ENCODE measurements at regions not wholly inside any gene's neighbourhood (a gene's known extent, or its start where the extent isn't known, plus 50 kb on each side); places are given as distances from the start of the nearest gene placed in this dataset.

GRCh38 chr5:106303911-106304310 is 1366.8 kb downstream of the EFNA5 start:
- Histone ChIP-seq H3K9ac (ENCODE audit: insufficient read depth in 1 of 2, low read length in 2 of 2) (no peak overlapping the region), H3K4me1 (ENCODE audit: control insufficient read depth in 5 of 5, insufficient read depth in 5 of 5, low read length in 5 of 5) (no peaks in the 10 kb centered on the region)
- no peak for TF ChIP-seq CTCF (IDR thresholded peaks at IDR 0.05; ENCODE audit: control extremely low read depth, extremely low read depth)

GRCh38 chr5:106292654-106293053 is 1378.1 kb downstream of the EFNA5 start:
- H3K36me3 ChIP-seq (ENCODE audit: control insufficient read depth in 4 of 4, insufficient read depth in 4 of 4, low read length in 4 of 4): no peaks in the 10 kb centered on the region
- H3K9me3 ChIP-seq (ENCODE audit: control insufficient read depth in 4 of 4, insufficient read depth in 3 of 4, low read length in 3 of 4): no peaks in the 10 kb centered on the region
- ATAC-seq (ENCODE audit: insufficient read depth, low FRiP score) (no peak), DNase-seq (no peak)
- no peak overlapping the region for H3K4me3 ChIP-seq
- 26 to 47% methylated on average over 2 of the region's 2 CpGs for WGBS, 2 donors
- no peak for TF ChIP-seq CTCF (IDR thresholded peaks at IDR 0.05; ENCODE audit: control extremely low read depth, extremely low read depth)
- no peaks in the 10 kb centered on the region for H3K4me1 ChIP-seq (ENCODE audit: control insufficient read depth in 5 of 5, insufficient read depth in 5 of 5, low read length in 5 of 5)
- no peak overlapping the region for H3K27ac ChIP-seq (ENCODE audit: low read depth in 1 of 2, low read length in 1 of 2)
- H3K9ac ChIP-seq (ENCODE audit: insufficient read depth in 1 of 2, low read length in 2 of 2): no peak overlapping the region
- no peaks in the 10 kb centered on the region for H3K27me3 ChIP-seq (ENCODE audit: control insufficient read depth in 3 of 3, insufficient read depth in 3 of 3, low read length in 2 of 3)

More at GRCh38 chr5:106303911-106304310, 1366.8 kb downstream of the EFNA5 start:
- 86 to 90% methylated on average over 2 of the region's 2 CpGs for WGBS, 2 donors
- no peaks in the 10 kb centered on the region for H3K27me3 ChIP-seq (ENCODE audit: control insufficient read depth in 3 of 3, insufficient read depth in 3 of 3, low read length in 2 of 3)
- H3K4me3 ChIP-seq: no peak overlapping the region
- no peaks in the 10 kb centered on the region for H3K9me3 ChIP-seq (ENCODE audit: control insufficient read depth in 4 of 4, insufficient read depth in 3 of 4, low read length in 3 of 4)
- DNase-seq: no peak
- no peaks in the 10 kb centered on the region for H3K36me3 ChIP-seq (ENCODE audit: control insufficient read depth in 4 of 4, insufficient read depth in 4 of 4, low read length in 4 of 4)
- H3K27ac ChIP-seq (ENCODE audit: low read depth in 1 of 2, low read length in 1 of 2): no peak overlapping the region
- no peak for ATAC-seq (ENCODE audit: insufficient read depth, low FRiP score)

DNA sequence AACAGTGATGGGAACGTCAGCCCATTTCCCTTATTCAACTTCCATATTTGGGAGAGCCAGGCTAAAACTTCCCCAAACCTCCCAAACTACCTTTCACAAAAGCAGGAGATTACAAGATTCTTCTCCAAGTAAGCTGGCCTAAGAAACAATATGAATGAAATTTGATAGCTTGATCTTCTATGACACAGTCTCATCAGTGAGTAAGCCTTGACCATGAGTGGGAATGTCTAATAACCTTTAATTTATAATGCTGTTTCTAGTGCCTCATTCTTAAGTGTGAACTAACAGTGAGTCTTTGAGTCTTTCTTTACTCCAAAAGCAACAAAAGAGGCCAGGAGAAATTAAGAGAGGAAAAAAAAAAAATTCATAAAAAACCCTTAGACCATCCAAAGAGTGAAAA is 1379.9 kb downstream of the EFNA5 start:
- Histone ChIP-seq H3K27ac (ENCODE audit: low read depth in 1 of 2, low read length in 1 of 2) (no peak overlapping the region), H3K9me3 (ENCODE audit: control insufficient read depth in 4 of 4, insufficient read depth in 3 of 4, low read length in 3 of 4) (no peaks in the 10 kb centered on the region), H3K27me3 (ENCODE audit: control insufficient read depth in 3 of 3, insufficient read depth in 3 of 3, low read length in 2 of 3) (no peaks in the 10 kb centered on the region), H3K4me1 (ENCODE audit: control insufficient read depth in 5 of 5, insufficient read depth in 5 of 5, low read length in 5 of 5) (no peaks in the 10 kb centered on the region), H3K36me3 (ENCODE audit: control insufficient read depth in 4 of 4, insufficient read depth in 4 of 4, low read length in 4 of 4) (no peaks in the 10 kb centered on the region), H3K4me3 (no peak overlapping the region), H3K9ac (ENCODE audit: insufficient read depth in 1 of 2, low read length in 2 of 2) (no peak overlapping the region)
- TF ChIP-seq CTCF (IDR thresholded peaks at IDR 0.05; ENCODE audit: control extremely low read depth, extremely low read depth): no peak
- 75 to 80% methylated on average over 1 of the region's 1 CpG for WGBS, 2 donors
- no peak for ATAC-seq (ENCODE audit: insufficient read depth, low FRiP score)
- DNase-seq: no peak

GRCh38 chr5:106288979-106289378 is 1381.8 kb downstream of the EFNA5 start:
- Histone ChIP-seq H3K4me3 (no peak overlapping the region), H3K36me3 (ENCODE audit: control insufficient read depth in 4 of 4, insufficient read depth in 4 of 4, low read length in 4 of 4) (no peaks in the 10 kb centered on the region), H3K9ac (ENCODE audit: insufficient read depth in 1 of 2, low read length in 2 of 2) (no peak overlapping the region), H3K9me3 (ENCODE audit: control insufficient read depth in 4 of 4, insufficient read depth in 3 of 4, low read length in 3 of 4) (no peaks in the 10 kb centered on the region), H3K27me3 (ENCODE audit: control insufficient read depth in 3 of 3, insufficient read depth in 3 of 3, low read length in 2 of 3) (no peaks in the 10 kb centered on the region), H3K27ac (ENCODE audit: low read depth in 1 of 2, low read length in 1 of 2) (no peak overlapping the region), H3K4me1 (ENCODE audit: control insufficient read depth in 5 of 5, insufficient read depth in 5 of 5, low read length in 5 of 5) (no peaks in the 10 kb centered on the region)
- ATAC-seq (ENCODE audit: insufficient read depth, low FRiP score): no peak
- no peak for TF ChIP-seq CTCF (IDR thresholded peaks at IDR 0.05; ENCODE audit: control extremely low read depth, extremely low read depth)
- no peak for DNase-seq
- WGBS, 2 donors: 80% methylated on average over 3 of the region's 3 CpGs
